Aorta (tissue), 5 donors: ENCODE measurements at regions not wholly inside any gene's neighbourhood (a gene's known extent, or its start where the extent isn't known, plus 50 kb on each side); places are given as distances from the start of the nearest gene placed in this dataset.
"Not testable (repeated sequence)": the region's sequence is repeated elsewhere in the genome, so short reads cannot be mapped to it uniquely, and the experiment has no call there.

Source experiments
- ATAC-seq: fragments of 200-7000 bp; cut with Tn5 transposase; one replicate; pipeline ENCODE4 v1.9.1; 2022; ENCODE audit warnings: moderate library complexity; ENCODE audit not compliant: low FRiP score
- DNase-seq, 2 donors: peaks; one replicate each; pipeline ENCODE4 v3.0.0-alpha.2; 2020
- H3K27ac ChIP-seq, 2 donors: one replicate each; pipeline ENCODE4 v1.5.1; 2013; ENCODE audit warnings: low read length in 2 of 2, mild to moderate bottlenecking in 2 of 2, moderate library complexity in 2 of 2, control low read depth in 1 of 2, inconsistent platforms in 1 of 2, low read depth in 1 of 2
- H3K27me3 ChIP-seq, 2 donors: one replicate each; pipeline ENCODE4 v1.6.1; 2013; ENCODE audit warnings: control low read depth in 1 of 2, low read length in 1 of 2, mild to moderate bottlenecking in 1 of 2, moderate library complexity in 1 of 2; ENCODE audit not compliant: insufficient read depth in 2 of 2, control insufficient read depth in 1 of 2
- H3K36me3 ChIP-seq, 2 donors: one replicate each; pipeline ENCODE4 v1.6.1; 2013; ENCODE audit warnings: control low read depth in 1 of 2, low read length in 1 of 2, mild to moderate bottlenecking in 1 of 2; ENCODE audit not compliant: insufficient read depth in 2 of 2, control insufficient read depth in 1 of 2
- H3K4me1 ChIP-seq, 2 donors: one replicate each; pipeline ENCODE4 v1.6.1; 2013; ENCODE audit warnings: low read length in 2 of 2, control low read depth in 1 of 2, mild to moderate bottlenecking in 1 of 2, moderate library complexity in 1 of 2; ENCODE audit not compliant: insufficient read depth in 2 of 2, control insufficient read depth in 1 of 2
- H3K4me3 ChIP-seq, 2 donors: one replicate each; pipeline ENCODE4 v1.5.1; 2013; ENCODE audit warnings: low read length in 2 of 2, control low read depth in 1 of 2, mild to moderate bottlenecking in 1 of 2
- H3K9me3 ChIP-seq: one replicate; pipeline ENCODE4 v1.6.1; 2013; ENCODE audit warnings: mild to moderate bottlenecking, low read length; ENCODE audit not compliant: control insufficient read depth
- WGBS, 2 donors: extraction: QIAGEN DNeasy Blood & Tissue Kit; methylation state at CpG; one replicate each; pipeline ENCODE4 v1.1.7; 2013; 5-methylcytosine and 5-hydroxymethylcytosine counted together
- intact Hi-C, 2 donors: fragments of 100-400 bp; cut with DNase I; formaldehyde crosslinking; loops; one replicate each; pipeline versions ENCODE4 v1.14.2 to v1.15.0; 2022
- donor health status: healthy with polysubstance abuse.
- donor health status: Bipolar disorder and iron deficiency.
- donor health status: DM: no; HTN: no; CAD: no.
- donor health status: DM: no; HTN: no; CAD: no.
- donor health status: DM: yes; HTN: yes; CAD: no.

- H3K36me3 ChIP-seq, H3K9me3 ChIP-seq, ATAC-seq, H3K27me3 ChIP-seq, H3K4me1 ChIP-seq, DNase-seq, H3K27ac ChIP-seq, H3K4me3 ChIP-seq: not testable (repeated sequence)
- 87 to 97% methylated on average over 17 to 19 of the region's 20 CpGs for WGBS, 2 donors
- intact Hi-C loops = loop anchor here in 1 of 2 donors (10.0 kb wide), 1 partner anchor 1422 kb away; no protein-coding TSS in a partner anchor
These were observed 248.0 kb upstream of the SGCG start for GRCh38 chr13:22932632-22933412.

- no peak for ATAC-seq
These were observed 247.1 kb upstream of the SGCG start for GRCh38 chr13:22933571-22934181.

GRCh38 chr13:22934744-22935523 is 245.8 kb upstream of the SGCG start:
- no peak overlapping the region for H3K27ac ChIP-seq
- 93 to 95% methylated on average over 24 of the region's 25 CpGs for WGBS, 2 donors

More at GRCh38 chr13:22933571-22934181, 247.1 kb upstream of the SGCG start:
- Histone ChIP-seq H3K27me3 (no peaks in the 10 kb centered on the region), H3K4me3 (no peak overlapping the region), H3K9me3 (no peaks in the 10 kb centered on the region), H3K4me1 (no peaks in the 10 kb centered on the region), H3K27ac (no peak overlapping the region), H3K36me3 (no peaks in the 10 kb centered on the region)
- 80 to 90% methylated on average over 8 of the region's 8 CpGs for WGBS, 2 donors
- no peak for DNase-seq
- intact Hi-C loops = loop anchor here in 1 of 2 donors (10.0 kb wide), 1 partner anchor 1421 kb away; no protein-coding TSS in a partner anchor

GRCh38 chr13:22936228-22936627 is 244.6 kb upstream of the SGCG start:
- H3K9me3 ChIP-seq = no peaks in the 10 kb centered on the region
- no peak overlapping the region for H3K27ac ChIP-seq
- H3K4me1 ChIP-seq = no peaks in the 10 kb centered on the region
- intact Hi-C loops = loop anchor here in 1 of 2 donors (10.0 kb wide), 1 partner anchor 1419 kb away; no protein-coding TSS in a partner anchor
- DNase-seq (no peak), ATAC-seq (no peak)
- H3K27me3 ChIP-seq = no peaks in the 10 kb centered on the region
- H3K4me3 ChIP-seq = no peak overlapping the region
- H3K36me3 ChIP-seq = no peaks in the 10 kb centered on the region
- WGBS, 2 donors = 77 to 80% methylated on average over 11 of the region's 11 CpGs

More at GRCh38 chr13:22934744-22935523, 245.8 kb upstream of the SGCG start:
- intact Hi-C loops = loop anchor here in 1 of 2 donors (10.0 kb wide), 1 partner anchor 1420 kb away; no protein-coding TSS in a partner anchor
- Histone ChIP-seq H3K27me3 (no peaks in the 10 kb centered on the region), H3K9me3 (no peaks in the 10 kb centered on the region), H3K4me3 (no peak overlapping the region), H3K4me1 (no peaks in the 10 kb centered on the region), H3K36me3 (no peaks in the 10 kb centered on the region)
- ATAC-seq (no peak), DNase-seq (no peak)

- DNase-seq (no peak), ATAC-seq (no peak)
- Histone ChIP-seq H3K9me3 (no peaks in the 10 kb centered on the region), H3K36me3 (no peaks in the 10 kb centered on the region), H3K27me3 (no peaks in the 10 kb centered on the region), H3K4me3 (no peak overlapping the region), H3K4me1 (no peaks in the 10 kb centered on the region), H3K27ac (no peak overlapping the region)
- WGBS, 2 donors = 89 to 95% methylated on average over 13 of the region's 13 CpGs
- intact Hi-C loops = loop anchor here in 1 of 2 donors (10.0 kb wide), 1 partner anchor 1418 kb away; no protein-coding TSS in a partner anchor
These were observed 243.5 kb upstream of the SGCG start for GRCh38 chr13:22937241-22937640.

- H3K9me3 ChIP-seq = no peaks in the 10 kb centered on the region
- 92 to 94% methylated on average over 5 of the region's 5 CpGs for WGBS, 2 donors
These were observed 242.8 kb upstream of the SGCG start for GRCh38 chr13:22937953-22938352.

GRCh38 chr13:22938576-22938975 is 242.2 kb upstream of the SGCG start:
- Histone ChIP-seq H3K27ac (no peak overlapping the region), H3K4me1 (no peaks in the 10 kb centered on the region), H3K27me3 (no peaks in the 10 kb centered on the region), H3K4me3 (no peak overlapping the region), H3K36me3 (no peaks in the 10 kb centered on the region), H3K9me3 (no peaks in the 10 kb centered on the region)
- intact Hi-C loops = loop anchor here in 1 of 2 donors (10.0 kb wide), 1 partner anchor 1416 kb away; no protein-coding TSS in a partner anchor
- 94 to 96% methylated on average over 22 of the region's 22 CpGs for WGBS, 2 donors
- DNase-seq (no peak), ATAC-seq (no peak)

More at GRCh38 chr13:22937953-22938352, 242.8 kb upstream of the SGCG start:
- Histone ChIP-seq H3K36me3 (no peaks in the 10 kb centered on the region), H3K27ac (no peak overlapping the region), H3K4me3 (no peak overlapping the region), H3K4me1 (no peaks in the 10 kb centered on the region), H3K27me3 (no peaks in the 10 kb centered on the region)
- ATAC-seq (no peak), DNase-seq (no peak)
- intact Hi-C loops = loop anchor here in 1 of 2 donors (10.0 kb wide), 1 partner anchor 1417 kb away; no protein-coding TSS in a partner anchor

- intact Hi-C loops = loop anchor here in 1 of 2 donors (10.0 kb wide), 1 partner anchor 1416 kb away; no protein-coding TSS in a partner anchor
- ATAC-seq = no peak
These were observed 241.6 kb upstream of the SGCG start for GRCh38 chr13:22939157-22939556.

More at GRCh38 chr13:22939157-22939556, 241.6 kb upstream of the SGCG start:
- WGBS, 2 donors = 91 to 98% methylated on average over 3 of the region's 3 CpGs
- Histone ChIP-seq H3K27me3 (no peaks in the 10 kb centered on the region), H3K36me3 (no peaks in the 10 kb centered on the region), H3K4me1 (no peaks in the 10 kb centered on the region), H3K27ac (no peak overlapping the region), H3K4me3 (no peak overlapping the region), H3K9me3 (no peaks in the 10 kb centered on the region)
- no peak for DNase-seq
